Spleen (tissue), 11 donors: ENCODE measurements at regions not wholly inside any gene's neighbourhood (a gene's known extent, or its start where the extent isn't known, plus 50 kb on each side); places are given as distances from the start of the nearest gene placed in this dataset.
"Not testable (repeated sequence)": the region's sequence is repeated elsewhere in the genome, so short reads cannot be mapped to it uniquely, and the experiment has no call there.

Experiments
- DNase-seq: peaks from one replicate; pipeline ENCODE4 v3.0.0-alpha.2; 2020
- H3K27ac ChIP-seq, 8 donors: fragments of 200-600 bp; sonication (generic) in 7 of 8; 1 replicate in 4 of 8; 2 replicates in 4 of 8; pipeline versions ENCODE4 v1.5.0 to v1.8.0; 2016 to 2021; ENCODE audit warnings: inconsistent platforms in 4 of 8, mild to moderate bottlenecking in 4 of 8, moderate library complexity in 1 of 8
- H3K27me3 ChIP-seq, 7 donors: fragments of 200-600 bp; sonication (generic) in 6 of 7; replicated peaks in 1 of 7; 1 replicate in 4 of 7; 2 replicates in 3 of 7; pipeline versions ENCODE4 v1.5.0 to v1.8.0; 2016 to 2021; ENCODE audit warnings: inconsistent platforms in 3 of 7, mild to moderate bottlenecking in 1 of 7
- H3K36me3 ChIP-seq, 6 donors: fragments of 200-600 bp; sonication (generic) in 5 of 6; 1 replicate in 4 of 6; 2 replicates in 2 of 6; pipeline versions ENCODE4 v1.5.0 to v1.8.0; 2016 to 2021; ENCODE audit warnings: inconsistent platforms in 2 of 6
- H3K4me1 ChIP-seq, 6 donors: fragments of 200-600 bp; sonication (generic) in 5 of 6; 1 replicate in 3 of 6; 2 replicates in 3 of 6; pipeline versions ENCODE4 v1.5.0 to v1.8.0; 2016 to 2021; ENCODE audit warnings: inconsistent platforms in 3 of 6
- H3K4me3 ChIP-seq, 8 donors: fragments of 200-600 bp; sonication (generic) in 7 of 8; 1 replicate in 4 of 8; 2 replicates in 4 of 8; pipeline versions ENCODE4 v1.5.0 to v1.8.0; 2016 to 2021; ENCODE audit warnings: inconsistent platforms in 4 of 8, mild to moderate bottlenecking in 4 of 8, moderate library complexity in 2 of 8
- H3K9me3 ChIP-seq, 8 donors: fragments of 200-600 bp; sonication (generic) in 7 of 8; 1 replicate in 4 of 8; 2 replicates in 4 of 8; pipeline versions ENCODE4 v1.5.0 to v1.8.0; 2016 to 2021; ENCODE audit warnings: inconsistent platforms in 4 of 8
- POLR2A ChIP-seq, 3 donors: fragments of 450-650 bp; IDR thresholded peaks; one replicate each; pipeline ENCODE4 v1.5.1; 2017; ENCODE audit warnings: antibody characterized with exemption in 3 of 3, mild to moderate bottlenecking in 1 of 3
- POLR2AphosphoS5 ChIP-seq, 3 donors: sonication (generic); formaldehyde crosslinking; IDR thresholded peaks; one replicate each; pipeline ENCODE4 v1.5.1; 2017; ENCODE audit warnings: antibody characterized with exemption in 3 of 3
- WGBS, 5 donors: extraction: QIAGEN DNeasy Blood & Tissue Kit in 3 of 5; methylation state at CpG; one replicate each; pipeline versions ENCODE4 v1.1.5 to v1.1.7; 2013 to 2018; 5-methylcytosine and 5-hydroxymethylcytosine counted together
- intact Hi-C: fragments of 100-400 bp; cut with DNase I; formaldehyde crosslinking; loops from one replicate; pipeline ENCODE4 v1.15.0; 2023; ENCODE audit warnings: low total_unique reads
- TF ChIP-seq, protein P1 (sequence below), 11 experiments: fragments of 200-600 bp in 7 of 11; fragments of 450-650 bp in 4 of 11; sonication (generic) in 4 of 11; IDR thresholded peaks in 8 of 11; conservative IDR thresholded peaks in 3 of 11; 1 replicate in 7 of 11; 2 replicates in 4 of 11; pipeline versions ENCODE4 v1.4.0 to v1.8.0; 2016 to 2021; ENCODE audit warnings: antibody characterized with exemption in 11 of 11, inconsistent platforms in 4 of 11, mild to moderate bottlenecking in 1 of 11
- donor health status: healthy with polysubstance abuse.
- donor health status: DM: no; HTN: no; CAD: no; lungs with moderate emphysema.
- donor health status: DM: no; HTN: no; CAD: no.
- donor health status: Bipolar disorder and iron deficiency.
- donor health status: healthy.
- donor health status: DM: no; HTN: no; CAD: no.
- donor health status: DM: yes; HTN: yes; CAD: no.

DNA sequence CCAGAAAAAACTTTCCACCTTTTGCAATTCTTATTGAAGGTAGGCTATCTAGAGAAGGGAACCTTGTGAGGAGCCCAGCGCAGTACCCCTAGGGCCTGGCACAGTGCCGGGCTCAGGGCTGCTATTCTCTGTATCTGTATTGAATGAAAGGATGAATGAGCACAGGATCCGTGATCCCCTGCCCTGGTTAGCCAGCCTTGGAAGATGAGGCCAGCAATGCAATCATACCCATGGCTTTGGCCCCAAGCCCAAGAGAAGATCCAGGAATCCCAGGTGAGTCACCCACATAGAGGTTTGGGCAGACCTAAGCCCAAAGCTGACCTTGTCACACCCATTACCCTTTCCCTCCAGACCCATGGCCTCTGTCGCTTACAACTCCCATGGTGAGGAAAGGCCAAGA lies 92.5 kb upstream of the CD82 start:
- WGBS, 5 donors, result 69 to 75% (median 70%) methylated on average over 4 of the region's 4 CpGs

DNA sequence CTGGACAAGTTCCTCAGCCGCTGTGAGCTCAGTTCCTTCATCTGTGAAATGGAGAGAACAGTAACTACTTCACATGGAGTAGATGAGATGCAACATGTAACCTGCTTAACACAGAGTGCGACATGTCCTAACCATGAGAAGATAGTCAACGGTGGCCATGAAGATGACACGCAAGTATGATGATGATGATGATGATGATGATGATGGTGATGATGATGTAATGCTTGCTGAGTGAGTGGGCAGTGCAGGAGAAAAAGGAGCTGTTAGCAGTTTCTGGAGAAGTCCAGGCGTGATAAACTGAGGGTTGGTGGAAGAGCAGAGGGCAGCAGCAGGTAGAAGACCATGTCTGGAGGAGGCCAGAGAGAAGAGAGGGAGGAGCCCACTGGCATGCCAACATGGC lies 90.8 kb upstream of the CD82 start:
- intact Hi-C loops, result no loop called here
- Histone ChIP-seq H3K27ac (no peak overlapping the region), H3K4me3 (no peak overlapping the region), H3K9me3 (peaks cover 0 to 3% (median 0%) of the 10 kb centered on the region in 8 donors), H3K36me3 (no peaks in the 10 kb centered on the region), H3K27me3 (peaks cover 0 to 29% (median 0%) of the 10 kb centered on the region in 7 donors), H3K4me1 (no peaks in the 10 kb centered on the region)
- 89 to 95% (median 92%) methylated on average over 5 of the region's 5 CpGs for WGBS, 5 donors
- TF ChIP-seq, protein P1, sequence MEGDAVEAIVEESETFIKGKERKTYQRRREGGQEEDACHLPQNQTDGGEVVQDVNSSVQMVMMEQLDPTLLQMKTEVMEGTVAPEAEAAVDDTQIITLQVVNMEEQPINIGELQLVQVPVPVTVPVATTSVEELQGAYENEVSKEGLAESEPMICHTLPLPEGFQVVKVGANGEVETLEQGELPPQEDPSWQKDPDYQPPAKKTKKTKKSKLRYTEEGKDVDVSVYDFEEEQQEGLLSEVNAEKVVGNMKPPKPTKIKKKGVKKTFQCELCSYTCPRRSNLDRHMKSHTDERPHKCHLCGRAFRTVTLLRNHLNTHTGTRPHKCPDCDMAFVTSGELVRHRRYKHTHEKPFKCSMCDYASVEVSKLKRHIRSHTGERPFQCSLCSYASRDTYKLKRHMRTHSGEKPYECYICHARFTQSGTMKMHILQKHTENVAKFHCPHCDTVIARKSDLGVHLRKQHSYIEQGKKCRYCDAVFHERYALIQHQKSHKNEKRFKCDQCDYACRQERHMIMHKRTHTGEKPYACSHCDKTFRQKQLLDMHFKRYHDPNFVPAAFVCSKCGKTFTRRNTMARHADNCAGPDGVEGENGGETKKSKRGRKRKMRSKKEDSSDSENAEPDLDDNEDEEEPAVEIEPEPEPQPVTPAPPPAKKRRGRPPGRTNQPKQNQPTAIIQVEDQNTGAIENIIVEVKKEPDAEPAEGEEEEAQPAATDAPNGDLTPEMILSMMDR (IDR thresholded peaks at IDR 0.05 in 8 of 11, conservative IDR thresholded peaks at IDR 0.05 in 3 of 11), result no peak
- TF ChIP-seq POLR2A (IDR thresholded peaks at IDR 0.05) (no peak), POLR2AphosphoS5 (IDR thresholded peaks at IDR 0.05) (no peak)
- DNase-seq, result no peak

More for the DNA sequence above, 92.5 kb upstream of the CD82 start:
- Histone ChIP-seq H3K27ac (no peak overlapping the region), H3K9me3 (no peaks in the 10 kb centered on the region), H3K4me1 (no peaks in the 10 kb centered on the region), H3K4me3 (no peak overlapping the region), H3K27me3 (peaks cover 0 to 35% (median 0%) of the 10 kb centered on the region in 7 donors), H3K36me3 (no peaks in the 10 kb centered on the region)
- intact Hi-C loops, result no loop called here
- TF ChIP-seq, protein P1 (IDR thresholded peaks at IDR 0.05 in 8 of 11, conservative IDR thresholded peaks at IDR 0.05 in 3 of 11), result no peak
- TF ChIP-seq POLR2A (IDR thresholded peaks at IDR 0.05) (no peak), POLR2AphosphoS5 (IDR thresholded peaks at IDR 0.05) (no peak)
- no peak for DNase-seq

- Histone ChIP-seq H3K27me3 (peaks cover 0 to 26% (median 0%) of the 10 kb centered on the region in 7 donors), H3K9me3 (peaks cover 0 to 3% (median 0%) of the 10 kb centered on the region in 8 donors), H3K27ac (no peak overlapping the region), H3K4me3 (no peak overlapping the region), H3K4me1 (no peaks in the 10 kb centered on the region), H3K36me3 (no peaks in the 10 kb centered on the region)
- TF ChIP-seq POLR2A (IDR thresholded peaks at IDR 0.05), result no peak
- TF ChIP-seq POLR2AphosphoS5 (IDR thresholded peaks at IDR 0.05), result no peak
- WGBS, 5 donors, result 33 to 54% (median 39%) methylated on average over 7 to 10 of the region's 10 CpGs
- intact Hi-C loops, result no loop called here
- no peak for DNase-seq
These were observed 90.3 kb upstream of the CD82 start for GRCh38 chr11:44475114-44475686.

- intact Hi-C loops, H3K36me3 ChIP-seq, H3K27me3 ChIP-seq, H3K4me3 ChIP-seq, H3K27ac ChIP-seq, H3K4me1 ChIP-seq, DNase-seq: not testable (repeated sequence)
- WGBS, 5 donors, result 81 to 87% (median 85%) methylated on average over 4 of the region's 4 CpGs
- H3K9me3 ChIP-seq, result peaks cover 0 to 16% (median 0%) of the 10 kb centered on the region in 8 donors
These were observed 83.1 kb upstream of the CD82 start for GRCh38 chr11:44482338-44482737.

DNA sequence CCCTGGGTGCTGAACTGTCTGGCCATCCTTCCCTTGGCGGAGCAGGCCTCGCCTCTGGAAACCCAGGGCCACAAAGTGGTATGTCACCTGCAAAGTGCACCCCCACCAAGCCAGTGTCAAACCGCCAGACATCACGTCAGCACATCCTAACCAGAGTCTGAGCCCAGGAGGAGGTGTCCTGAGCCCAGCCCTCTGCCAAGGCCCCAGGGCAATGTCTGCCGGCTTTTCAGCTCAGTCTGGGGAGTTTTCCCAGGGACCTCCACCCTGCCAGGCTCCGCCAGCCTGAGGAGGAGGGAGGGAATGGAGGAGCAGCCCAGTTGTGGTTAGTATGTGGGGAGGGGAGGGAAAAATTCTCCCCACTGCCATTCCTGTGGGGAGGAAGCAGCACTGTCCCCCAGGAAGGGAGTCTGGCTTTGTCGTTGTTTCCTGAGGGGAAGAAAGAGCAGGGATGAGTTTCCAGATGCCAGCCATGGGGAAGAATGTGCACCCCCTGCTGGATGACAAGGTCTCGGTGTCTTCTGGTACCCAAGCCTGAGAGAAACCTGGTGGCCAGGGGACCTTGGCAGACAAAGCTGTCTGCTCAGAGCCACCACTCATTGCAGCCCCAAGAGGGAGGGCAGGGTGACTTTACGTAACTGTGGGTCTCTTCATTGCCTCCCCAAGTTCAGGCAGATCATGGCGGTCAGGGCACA lies 81.4 kb upstream of the CD82 start:
- WGBS, 5 donors, result 63 to 81% (median 77%) methylated on average over 9 to 10 of the region's 10 CpGs
- no peak for TF ChIP-seq POLR2AphosphoS5 (IDR thresholded peaks at IDR 0.05)
- TF ChIP-seq, protein P1 (IDR thresholded peaks at IDR 0.05 in 8 of 11, conservative IDR thresholded peaks at IDR 0.05 in 3 of 11), result peak in 1 of 11 experiments; percentile 9

More for the DNA sequence above, 81.4 kb upstream of the CD82 start:
- peaks cover 0 to 13% (median 0%) of the 10 kb centered on the region in 8 donors for H3K9me3 ChIP-seq
- H3K27me3 ChIP-seq, result peaks cover 0 to 3% (median 0%) of the 10 kb centered on the region in 7 donors
- H3K4me1 ChIP-seq, result no peaks in the 10 kb centered on the region
- H3K4me3 ChIP-seq, result no peak overlapping the region
- no peaks in the 10 kb centered on the region for H3K36me3 ChIP-seq
- intact Hi-C loops, result no loop called here
- DNase-seq, result no peak
- H3K27ac ChIP-seq, result no peak overlapping the region
